GM18867 (cell line): ENCODE measurements at regions not wholly inside any gene's neighbourhood (a gene's known extent, or its start where the extent isn't known, plus 50 kb on each side); places are given as distances from the start of the nearest gene placed in this dataset.

Experiments
- ATAC-seq: cut with Tn5 transposase; IDR thresholded peaks from one replicate; pipeline ENCODE4 v1.9.1; 2021; ENCODE audit warnings: mild to moderate bottlenecking, moderate library complexity; ENCODE audit not compliant: unreplicated experiment

- ATAC-seq, result no peak
Observed at GRCh38 chr1:96472471-96472870, 249.1 kb upstream of the PTBP2 start.

DNA sequence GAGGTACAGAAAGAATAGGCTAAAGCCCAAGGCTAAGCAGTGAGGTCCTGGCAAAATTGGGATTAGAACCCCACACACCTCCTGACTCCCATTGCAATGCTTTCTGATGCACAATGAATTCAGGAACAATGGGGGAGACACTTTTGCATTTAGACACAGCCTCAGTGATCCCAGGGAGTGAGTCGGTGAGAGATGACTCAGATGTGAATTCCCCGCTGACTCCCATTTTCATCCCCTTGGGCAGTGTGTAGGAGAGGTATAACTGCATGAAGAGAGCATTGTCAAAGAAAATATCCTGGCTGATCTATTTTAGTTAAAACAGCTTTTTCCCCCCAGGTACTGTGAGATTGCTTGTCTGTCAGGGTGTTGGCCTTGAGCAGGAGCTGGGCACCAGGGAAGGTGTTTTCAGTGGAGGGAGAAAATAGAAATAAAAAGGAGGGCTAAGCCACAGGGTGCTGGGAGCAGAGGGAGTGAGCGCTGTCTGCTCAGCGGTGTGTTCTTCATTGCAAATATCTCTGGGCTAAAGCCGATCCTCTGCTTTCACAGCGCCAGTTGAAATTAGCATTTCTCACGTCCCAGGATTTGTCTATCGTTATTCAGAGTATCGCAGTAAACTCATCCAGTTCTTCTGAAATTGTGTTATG lies 247.7 kb upstream of the PTBP2 start:
- no peak for ATAC-seq

DNA sequence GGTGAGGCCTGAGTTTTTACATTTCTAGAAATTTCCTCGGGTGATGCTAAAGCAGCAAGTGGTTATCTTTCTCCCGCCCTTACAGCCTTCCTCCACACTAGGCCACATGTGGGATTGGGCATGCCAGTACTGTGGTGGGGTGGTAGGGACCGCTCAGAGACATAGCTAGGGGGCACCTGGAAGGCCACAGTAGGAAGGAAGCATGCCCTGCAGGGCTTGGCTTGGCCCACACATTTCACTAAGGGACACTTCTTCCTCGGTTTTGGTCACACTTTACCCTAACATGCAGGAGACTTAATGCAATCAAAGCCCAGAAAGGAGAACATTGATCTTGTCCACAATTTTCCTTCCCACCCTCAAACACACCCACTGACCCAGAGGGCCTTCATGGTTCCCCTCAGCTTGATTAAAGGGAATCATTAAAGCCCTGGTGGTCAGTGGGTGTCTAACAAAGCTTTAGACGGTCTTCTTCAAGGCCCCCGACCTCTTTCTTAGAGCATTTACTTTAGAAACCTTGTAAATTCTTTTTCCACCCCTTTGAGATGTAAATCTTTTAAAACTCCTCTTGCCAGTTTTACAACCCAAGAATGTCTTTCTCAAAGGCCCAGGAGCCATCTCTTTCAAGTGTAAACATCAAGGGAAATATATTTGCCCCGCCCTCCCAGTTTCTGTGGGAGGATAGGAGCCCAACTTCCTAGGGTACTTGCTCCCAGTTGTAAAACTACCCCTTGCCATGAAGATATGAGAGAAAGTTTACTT lies 246.4 kb upstream of the PTBP2 start:
- ATAC-seq, result no peak

- no peak for ATAC-seq
Observed at GRCh38 chr1:96475903-96476302, 245.7 kb upstream of the PTBP2 start.

DNA sequence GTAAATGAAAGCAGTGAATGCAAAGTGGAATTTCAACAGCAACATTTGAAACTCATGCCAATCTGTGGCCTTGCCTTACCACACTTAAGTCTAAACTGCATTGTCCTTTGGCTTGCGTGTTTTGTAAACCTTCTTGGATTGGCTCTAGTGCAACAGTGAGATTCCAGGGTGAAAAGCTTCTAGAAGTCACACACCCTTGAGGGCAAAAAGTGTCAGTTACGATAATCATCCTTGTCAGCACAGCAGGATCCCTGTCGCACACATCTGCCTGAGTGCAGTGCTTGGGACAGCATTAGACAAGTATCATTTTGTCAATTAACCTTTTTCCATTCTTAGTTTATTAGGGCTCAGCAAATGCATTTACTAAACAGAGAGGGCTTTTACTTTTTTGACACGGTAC lies 243.4 kb upstream of the PTBP2 start:
- ATAC-seq, result no peak

- peak; percentile 56 for ATAC-seq
Observed at GRCh38 chr1:96481409-96481808, 240.2 kb upstream of the PTBP2 start.

DNA sequence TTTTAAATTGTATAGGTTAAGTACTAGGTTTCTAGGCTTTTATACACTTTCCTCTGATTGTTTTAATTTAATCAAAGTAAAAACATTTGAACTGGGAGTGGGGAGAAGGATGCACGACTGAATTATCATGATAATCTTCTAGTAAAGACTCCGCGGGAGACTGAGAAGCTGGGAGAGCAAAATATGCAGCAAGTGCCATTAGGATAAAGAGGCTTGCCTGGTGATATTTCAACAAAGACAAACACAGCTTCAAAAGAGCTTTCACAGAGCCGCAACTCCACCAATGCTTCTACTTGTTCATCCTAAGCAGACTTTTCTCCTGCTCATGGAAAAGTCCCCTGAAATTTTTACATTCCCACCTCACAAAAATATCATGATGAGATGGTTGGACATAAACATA lies 239.0 kb upstream of the PTBP2 start:
- ATAC-seq, result no peak

DNA sequence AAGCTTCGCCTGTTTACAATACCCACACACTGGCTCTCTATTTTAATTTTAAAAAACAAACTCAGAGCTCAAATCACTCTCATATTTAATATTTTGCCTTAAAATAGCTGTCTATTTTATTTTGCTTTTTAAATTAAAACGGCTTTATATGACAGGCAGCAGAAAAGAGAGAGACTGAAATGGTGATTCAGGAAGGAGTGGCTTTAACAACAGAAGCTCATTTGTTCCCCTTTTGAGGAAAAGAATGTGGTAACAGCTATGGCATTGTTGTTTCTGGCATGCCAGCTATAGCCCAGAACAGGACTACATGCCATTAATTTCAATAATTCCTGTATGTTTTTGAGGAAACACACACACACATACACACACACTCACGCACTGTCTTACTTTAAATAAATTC lies 234.2 kb upstream of the PTBP2 start:
- ATAC-seq, result no peak

GRCh38 chr1:96487971-96488370 lies 233.6 kb upstream of the PTBP2 start:
- ATAC-seq, result no peak

DNA sequence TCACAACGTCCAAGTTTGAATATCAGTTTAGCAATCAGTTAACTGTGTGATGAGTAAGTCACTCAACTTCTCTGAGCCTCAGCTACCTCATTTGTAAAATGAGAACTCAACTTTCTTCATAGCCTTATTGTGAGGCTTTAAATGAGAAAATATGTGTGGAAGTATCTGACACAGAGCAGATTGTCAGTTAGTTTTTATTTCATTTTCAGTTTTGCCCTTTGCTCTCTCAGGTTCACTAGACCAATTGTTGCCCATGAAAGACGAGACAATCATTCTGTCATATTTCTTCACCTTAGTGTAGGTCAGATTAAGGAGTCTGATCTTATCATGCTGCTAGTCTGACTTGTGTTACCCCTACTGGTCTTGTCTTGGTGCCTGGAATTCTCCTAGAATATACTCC lies 232.8 kb upstream of the PTBP2 start:
- peak; percentile 94 for ATAC-seq

DNA sequence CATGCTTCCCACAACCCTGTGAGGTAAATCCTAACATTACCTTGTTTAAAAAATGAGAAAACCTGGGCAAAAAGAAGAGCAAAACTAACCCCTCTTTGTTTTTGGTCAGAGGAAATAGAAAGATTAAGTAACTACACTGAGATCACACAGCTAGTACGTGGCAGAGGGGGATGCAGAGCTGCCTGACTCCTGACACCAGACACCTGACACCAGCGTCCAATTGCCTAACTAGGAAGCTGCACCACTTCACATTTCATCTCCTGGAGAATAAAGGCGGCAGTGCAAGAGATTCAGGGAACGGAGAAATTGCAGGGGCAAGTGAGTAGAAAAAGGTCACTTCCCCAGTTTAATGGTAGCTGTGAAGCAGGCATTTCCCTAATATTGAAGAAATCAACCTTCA lies 229.3 kb upstream of the PTBP2 start:
- ATAC-seq, result no peak

DNA sequence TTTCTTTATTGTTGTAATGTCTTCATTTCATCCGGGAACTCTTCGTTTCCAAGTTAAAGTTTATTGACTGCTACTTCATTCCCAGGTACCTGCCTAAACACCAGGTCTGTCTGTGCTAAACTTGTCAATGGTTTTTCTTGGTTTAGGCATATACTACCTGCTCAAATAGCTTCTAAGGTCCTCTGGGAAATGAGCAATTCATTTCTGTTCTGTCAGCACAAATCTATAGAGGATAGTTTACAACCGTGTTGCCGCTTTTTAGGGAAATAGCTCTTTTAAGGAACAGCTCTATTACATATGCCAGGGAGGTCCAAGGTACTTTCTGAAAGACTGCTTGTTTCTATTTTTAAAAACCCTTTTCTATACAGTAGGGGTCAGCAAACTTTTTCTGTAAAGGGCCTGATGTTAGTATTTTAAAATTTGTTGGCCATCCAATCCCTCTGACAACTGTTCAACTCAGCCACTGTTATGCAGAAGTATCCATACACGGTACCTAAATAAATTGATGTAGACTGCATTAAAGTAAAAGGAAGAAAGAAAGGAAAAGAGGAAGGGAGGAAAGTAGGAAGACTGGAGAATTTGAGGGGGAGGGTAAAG lies 222.7 kb upstream of the PTBP2 start:
- no peak for ATAC-seq

- no peak for ATAC-seq
Observed at GRCh38 chr1:96508233-96508632, 213.4 kb upstream of the PTBP2 start.

DNA sequence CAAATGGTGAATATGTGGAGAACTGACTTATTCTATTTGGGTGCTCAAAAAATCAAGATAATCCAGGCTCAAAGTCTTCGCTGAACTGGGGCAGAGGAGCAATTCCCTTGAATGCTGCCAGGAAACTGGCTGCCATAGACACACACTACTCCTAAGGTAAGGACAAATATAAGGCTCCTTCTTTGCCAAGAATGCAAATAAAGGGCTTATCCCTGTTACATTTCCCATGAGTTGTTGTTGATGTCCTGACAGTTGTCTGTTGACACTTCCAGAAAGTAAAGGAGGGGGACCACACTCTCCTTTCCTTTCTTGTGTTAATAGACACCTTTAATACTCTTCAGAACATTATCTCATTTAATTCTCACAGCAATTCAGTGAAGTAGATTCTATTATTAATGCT lies 212.2 kb upstream of the PTBP2 start:
- ATAC-seq, result no peak

- no peak for ATAC-seq
Observed at GRCh38 chr1:96509951-96510350, 211.6 kb upstream of the PTBP2 start.

GRCh38 chr1:96510391-96510790 lies 211.2 kb upstream of the PTBP2 start:
- no peak for ATAC-seq

DNA sequence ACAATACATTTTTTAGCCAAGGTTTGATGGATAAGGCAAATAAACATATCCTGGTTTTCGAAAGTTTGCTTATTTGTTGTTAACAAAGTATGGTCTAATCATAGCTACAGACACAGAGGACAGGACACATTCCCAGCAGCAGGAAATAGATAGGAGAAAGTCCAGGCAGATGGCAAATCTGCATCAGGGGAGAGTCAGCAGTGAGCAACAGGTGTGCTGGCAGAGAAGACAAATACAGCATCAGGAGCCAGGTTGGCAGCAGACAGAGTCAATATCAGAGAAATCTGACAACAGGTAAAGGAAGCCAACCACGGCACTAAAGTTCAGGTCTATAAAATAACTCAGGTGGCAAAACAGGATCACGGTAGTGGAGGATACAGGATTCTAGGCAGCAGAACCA lies 210.7 kb upstream of the PTBP2 start:
- no peak for ATAC-seq

DNA sequence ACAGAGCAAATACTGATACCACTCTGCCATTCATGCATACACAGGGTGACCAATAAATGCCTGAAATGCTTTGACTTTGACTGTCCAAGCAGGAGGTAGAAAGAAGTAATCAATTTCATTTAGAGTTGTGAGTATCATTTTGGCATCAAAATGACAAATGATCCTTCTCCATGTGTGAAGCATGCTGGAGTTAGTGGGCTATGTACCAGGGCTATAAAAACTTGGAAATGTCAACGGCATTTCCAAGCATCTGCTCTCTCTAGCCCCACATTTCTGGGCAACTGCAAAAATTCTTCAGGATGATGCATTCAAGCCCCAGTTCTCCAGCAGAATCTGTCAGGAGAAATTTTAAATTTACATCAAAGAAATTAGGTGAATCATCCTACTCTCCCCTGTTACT lies 208.4 kb upstream of the PTBP2 start:
- ATAC-seq, result no peak

GRCh38 chr1:96515430-96515829 lies 206.2 kb upstream of the PTBP2 start:
- peak; percentile 96 for ATAC-seq

DNA sequence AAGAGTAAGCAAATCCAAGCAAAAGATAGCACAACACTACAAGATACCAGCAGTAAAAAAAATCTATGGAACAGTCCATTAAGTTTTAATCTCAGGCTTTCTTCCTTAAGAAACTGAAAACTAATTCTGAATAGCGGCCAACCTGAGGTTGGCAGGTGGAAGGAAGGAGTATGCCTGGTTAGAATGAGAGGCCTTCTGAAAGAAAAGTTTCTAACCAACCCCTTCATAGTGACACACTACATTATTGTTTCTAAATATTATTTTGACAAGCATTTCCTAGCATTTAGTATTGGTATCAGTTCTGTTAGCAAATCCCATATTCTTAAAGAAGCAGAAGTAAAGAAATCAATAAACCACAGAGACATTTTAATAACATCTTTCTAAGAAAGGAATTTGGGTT lies 205.7 kb upstream of the PTBP2 start:
- ATAC-seq, result peak; percentile 73

DNA sequence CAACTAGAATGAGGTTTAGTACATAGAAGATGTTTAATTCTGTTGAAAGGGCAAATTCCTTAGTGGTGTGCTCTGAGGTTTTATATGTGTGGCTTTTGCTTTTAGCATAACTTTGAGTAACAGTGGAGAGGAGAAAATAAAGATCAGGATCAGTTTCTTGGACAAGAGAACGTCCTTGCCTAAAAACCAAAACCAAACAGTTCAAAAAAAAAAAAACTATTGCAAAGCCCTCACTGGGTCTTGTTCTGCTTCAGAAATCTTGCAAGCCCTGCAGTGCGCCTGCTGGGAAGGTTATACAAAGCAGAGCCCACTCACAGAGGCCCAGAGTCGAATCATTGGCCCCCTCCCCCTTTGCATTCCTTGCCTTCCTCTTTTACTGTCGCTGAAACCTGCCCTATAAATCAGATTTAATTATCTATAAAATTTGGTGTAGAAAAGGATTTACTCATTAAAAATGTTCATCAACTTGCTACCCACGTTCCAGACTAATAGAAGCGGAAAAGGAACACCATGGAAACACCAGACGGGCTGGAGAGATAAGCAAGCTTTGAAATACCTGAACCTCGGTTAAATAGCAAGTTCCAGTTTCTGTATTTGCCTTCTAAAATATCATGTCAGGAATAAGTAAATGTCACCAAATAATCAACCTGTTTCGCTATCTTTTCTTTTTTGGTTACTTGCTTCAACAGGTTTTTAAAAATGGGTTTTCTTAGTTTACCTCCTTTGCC lies 201.6 kb upstream of the PTBP2 start:
- ATAC-seq, result no peak

DNA sequence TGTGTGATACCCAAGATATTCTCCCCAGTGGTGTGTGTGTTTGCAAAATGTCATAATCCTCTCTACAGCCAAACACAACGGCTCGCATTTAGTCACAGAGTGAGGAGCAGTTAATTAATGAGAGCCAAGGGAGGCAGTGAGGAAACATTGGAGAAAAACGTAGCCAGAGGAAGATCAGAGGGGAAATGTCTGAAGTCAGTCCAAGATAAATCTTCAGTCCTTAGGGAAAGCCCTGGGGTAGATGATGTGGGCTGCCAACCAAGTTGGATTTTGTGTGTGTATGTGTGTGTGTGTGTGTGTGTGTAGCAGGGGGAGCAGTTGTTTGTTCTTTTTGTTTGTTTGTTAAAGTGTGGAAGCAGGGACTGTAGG lies 201.0 kb upstream of the PTBP2 start:
- ATAC-seq, result no peak
